ENCODE measurements at regions not wholly inside any gene's neighbourhood (a gene's known extent, or its start where the extent isn't known, plus 50 kb on each side); places are given as distances from the start of the nearest gene placed in this dataset.

DNA sequence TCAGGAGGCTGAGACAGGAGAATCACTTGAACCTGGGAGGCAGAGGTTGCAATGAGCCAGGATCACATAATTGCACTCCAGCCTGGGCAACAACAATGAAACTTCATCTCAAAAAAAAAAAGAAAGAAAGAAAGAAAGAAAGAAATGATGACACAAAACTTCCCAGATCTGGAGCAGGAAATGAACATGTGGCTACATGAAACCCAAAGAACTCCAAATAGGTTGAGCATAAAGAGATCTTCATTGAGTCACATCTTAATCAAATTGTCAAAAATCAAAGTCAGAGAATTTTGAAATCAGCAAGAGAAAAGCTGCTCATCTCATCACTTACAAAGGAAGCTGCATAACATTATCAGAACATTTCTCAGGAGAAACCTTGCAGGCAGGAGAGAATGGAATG is 247.0 kb downstream of the IBTK start:
- ATAC-seq (no peak), DNase-seq (no peak)
- TF ChIP-seq, protein P1, sequence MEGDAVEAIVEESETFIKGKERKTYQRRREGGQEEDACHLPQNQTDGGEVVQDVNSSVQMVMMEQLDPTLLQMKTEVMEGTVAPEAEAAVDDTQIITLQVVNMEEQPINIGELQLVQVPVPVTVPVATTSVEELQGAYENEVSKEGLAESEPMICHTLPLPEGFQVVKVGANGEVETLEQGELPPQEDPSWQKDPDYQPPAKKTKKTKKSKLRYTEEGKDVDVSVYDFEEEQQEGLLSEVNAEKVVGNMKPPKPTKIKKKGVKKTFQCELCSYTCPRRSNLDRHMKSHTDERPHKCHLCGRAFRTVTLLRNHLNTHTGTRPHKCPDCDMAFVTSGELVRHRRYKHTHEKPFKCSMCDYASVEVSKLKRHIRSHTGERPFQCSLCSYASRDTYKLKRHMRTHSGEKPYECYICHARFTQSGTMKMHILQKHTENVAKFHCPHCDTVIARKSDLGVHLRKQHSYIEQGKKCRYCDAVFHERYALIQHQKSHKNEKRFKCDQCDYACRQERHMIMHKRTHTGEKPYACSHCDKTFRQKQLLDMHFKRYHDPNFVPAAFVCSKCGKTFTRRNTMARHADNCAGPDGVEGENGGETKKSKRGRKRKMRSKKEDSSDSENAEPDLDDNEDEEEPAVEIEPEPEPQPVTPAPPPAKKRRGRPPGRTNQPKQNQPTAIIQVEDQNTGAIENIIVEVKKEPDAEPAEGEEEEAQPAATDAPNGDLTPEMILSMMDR (IDR thresholded peaks at IDR 0.05) = no peak
- TF ChIP-seq POLR2A (IDR thresholded peaks at IDR 0.05) = no peak
- Histone ChIP-seq H3K27me3 (no peaks in the 10 kb centered on the region), H3K9me3 (peaks cover 0 to 7% (median 0%) of the 10 kb centered on the region in 12 donors), H3K27ac (no peak overlapping the region), H3K36me3 (no peaks in the 10 kb centered on the region), H3K4me3 (no peak overlapping the region), H3K4me1 (peaks cover 0 to 7% (median 0%) of the 10 kb centered on the region in 12 donors)
- intact Hi-C loops (cut with DNase I) = loop anchor here in 3 of 10 donors (10.0 kb wide), 2 partner anchors 96 to 246 kb away; partner anchors contain the start of gene TENT5A (in 2 of the 3)

DNA sequence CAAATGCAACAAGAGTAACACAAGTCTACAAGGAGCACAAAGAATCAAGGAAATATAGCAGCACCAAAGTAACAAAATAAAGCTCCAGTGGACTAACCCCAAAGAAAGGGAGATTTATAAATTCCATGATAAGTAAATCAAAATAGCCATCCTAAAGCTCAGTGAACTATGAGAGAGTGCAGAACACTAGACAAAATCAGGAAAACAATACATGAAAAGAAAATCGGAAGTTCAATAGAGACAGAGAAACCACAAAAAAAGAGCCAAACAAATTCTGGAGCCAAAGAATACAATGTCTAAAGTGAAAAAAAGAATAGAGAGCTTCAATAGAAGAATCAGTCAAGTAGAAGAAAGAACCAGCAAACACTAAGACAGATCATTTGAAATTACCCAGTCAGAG is 247.3 kb upstream of the TENT5A start:
- DNase-seq = no peak
- TF ChIP-seq, protein P1 (IDR thresholded peaks at IDR 0.05) = no peak
- no peak for TF ChIP-seq POLR2A (IDR thresholded peaks at IDR 0.05)
- intact Hi-C loops (cut with DNase I) = loop anchor here in 3 of 10 donors (10.0 kb wide), 2 partner anchors 95 to 245 kb away; partner anchors contain the start of gene TENT5A (in 2 of the 3)
- 63 to 81% (median 73%) methylated on average over 1 of the region's 1 CpG for whole genome bisulfite sequencing, 4 donors
- Histone ChIP-seq H3K4me1 (peaks cover 0 to 7% (median 0%) of the 10 kb centered on the region in 12 donors), H3K27me3 (no peaks in the 10 kb centered on the region), H3K9me3 (peaks cover 0 to under 1% (median 0%) of the 10 kb centered on the region in 12 donors), H3K27ac (no peak overlapping the region), H3K4me3 (no peak overlapping the region), H3K36me3 (no peaks in the 10 kb centered on the region)
- ATAC-seq = no peak

DNA sequence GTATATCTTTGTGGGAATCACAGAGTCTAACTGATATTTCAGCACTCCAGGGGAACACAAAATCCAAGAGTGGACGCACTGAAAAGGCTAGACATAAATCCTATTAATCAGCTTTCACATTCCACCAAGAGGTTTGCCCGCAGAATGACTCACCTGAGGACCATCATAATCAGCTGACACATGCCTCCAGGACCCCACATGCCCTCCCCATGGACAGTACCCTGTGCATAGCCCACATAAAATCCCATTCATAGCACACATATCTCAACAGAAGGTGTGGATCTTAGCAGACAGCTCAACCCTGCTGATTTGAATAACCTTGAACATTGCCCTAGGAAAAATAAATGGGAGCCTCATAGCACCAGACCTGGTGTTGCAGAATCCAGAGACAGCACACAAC is 246.8 kb upstream of the TENT5A start:
- Histone ChIP-seq H3K4me1 (peaks cover 0 to 7% (median 0%) of the 10 kb centered on the region in 12 donors), H3K9me3 (no peaks in the 10 kb centered on the region), H3K27ac (no peak overlapping the region), H3K36me3 (no peaks in the 10 kb centered on the region), H3K4me3 (no peak overlapping the region), H3K27me3 (no peaks in the 10 kb centered on the region)
- no peak for ATAC-seq
- TF ChIP-seq POLR2A (IDR thresholded peaks at IDR 0.05) = no peak
- TF ChIP-seq, protein P1 (IDR thresholded peaks at IDR 0.05) = no peak
- no peak for DNase-seq
- whole genome bisulfite sequencing, 4 donors = 84 to 92% (median 88%) methylated on average over 2 of the region's 2 CpGs
- intact Hi-C loops (cut with DNase I) = no loop called here

DNA sequence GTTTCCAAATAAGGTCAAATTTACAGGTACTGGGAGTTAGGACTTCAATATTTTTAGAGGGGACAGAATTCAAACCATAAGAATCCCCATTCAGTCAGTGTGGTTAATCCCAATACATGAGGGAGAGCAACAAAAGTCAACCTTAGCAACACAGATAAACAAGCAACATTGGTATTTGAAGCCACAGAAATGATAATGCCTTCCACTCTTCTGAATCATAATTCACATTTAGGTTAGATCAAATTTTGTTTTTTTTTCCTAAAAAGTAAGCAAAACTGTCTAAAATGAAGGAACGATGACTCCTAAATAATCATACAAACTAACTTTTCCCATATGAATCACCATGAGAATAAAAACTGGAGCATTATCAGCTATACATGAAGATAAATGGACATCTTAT is 246.0 kb upstream of the TENT5A start:
- peaks cover 0 to 7% (median 0%) of the 10 kb centered on the region in 12 donors for H3K4me1 ChIP-seq
- WGBS, 4 donors = 92 to 99% (median 97%) methylated on average over 1 of the region's 1 CpG
- ATAC-seq = no peak
- peak overlapping the region in 1 of 12 donors; percentile 64 for H3K27ac ChIP-seq
- DNase-seq = no peak
- no peaks in the 10 kb centered on the region for H3K9me3 ChIP-seq
- no peak overlapping the region for H3K4me3 ChIP-seq
- H3K36me3 ChIP-seq = no peaks in the 10 kb centered on the region
- no peaks in the 10 kb centered on the region for H3K27me3 ChIP-seq
- intact Hi-C loops (cut with DNase I) = no loop called here
- TF ChIP-seq, protein P1 (IDR thresholded peaks at IDR 0.05) = no peak
- no peak for TF ChIP-seq POLR2A (IDR thresholded peaks at IDR 0.05)
